ENCODE measurements at regions not wholly inside any gene's neighbourhood (a gene's known extent, or its start where the extent isn't known, plus 50 kb on each side); places are given as distances from the start of the nearest gene placed in this dataset.
"Not testable (repeated sequence)": the region's sequence is repeated elsewhere in the genome, so short reads cannot be mapped to it uniquely, and the experiment has no call there.

- Mint-ChIP-seq H3K4me1 (no peaks in the 10 kb centered on the region), H3K9me3 (peaks cover 8% of the 10 kb centered on the region), H3K27me3 (ENCODE audit: low read depth) (peaks cover 59% of the 10 kb centered on the region), H3K4me3 (no peak overlapping the region), H3K27ac (ENCODE audit: unreplicated experiment) (no peak overlapping the region), H3K36me3 (ENCODE audit: low read depth) (no peaks in the 10 kb centered on the region)
- no peak for DNase-seq (ENCODE audit: low read depth, low spot score)
- TF ChIP-seq CTCF (conservative IDR thresholded peaks at IDR 0.05), result no peak
These were observed 51.9 kb upstream of the TCERG1L start for GRCh38 chr10:131363416-131363815.

DNA sequence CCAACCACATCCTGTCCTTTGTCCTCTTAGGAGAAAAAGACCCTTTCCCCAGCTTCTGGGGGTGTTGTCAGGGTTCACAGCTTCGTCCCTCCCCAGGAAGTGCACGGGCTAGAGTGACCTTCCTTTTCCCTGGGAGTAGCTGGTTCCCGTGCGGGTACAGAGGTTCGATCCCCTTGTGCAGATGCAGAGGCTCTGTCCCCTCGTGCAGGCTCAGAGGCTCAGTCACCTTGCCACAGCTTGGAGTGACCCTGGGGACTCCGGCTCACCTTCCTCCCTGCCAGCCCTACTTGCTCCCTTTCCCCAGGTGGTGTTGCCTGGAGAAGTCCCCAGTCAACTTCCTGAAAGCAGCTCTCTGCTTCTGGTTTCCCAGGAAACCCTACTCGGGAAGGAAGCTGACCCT lies 60.0 kb upstream of the TCERG1L start:
- no peak overlapping the region for H3K27ac Mint-ChIP-seq (ENCODE audit: unreplicated experiment)
- no peak for TF ChIP-seq CTCF (conservative IDR thresholded peaks at IDR 0.05)
- no peak overlapping the region for H3K4me3 Mint-ChIP-seq
- no peak for DNase-seq (ENCODE audit: low read depth, low spot score)
- H3K27me3 Mint-ChIP-seq (ENCODE audit: low read depth), result peaks cover 33% of the 10 kb centered on the region
- no peaks in the 10 kb centered on the region for H3K36me3 Mint-ChIP-seq (ENCODE audit: low read depth)
- peaks cover 12% of the 10 kb centered on the region for H3K9me3 Mint-ChIP-seq
- H3K4me1 Mint-ChIP-seq, result no peaks in the 10 kb centered on the region

DNA sequence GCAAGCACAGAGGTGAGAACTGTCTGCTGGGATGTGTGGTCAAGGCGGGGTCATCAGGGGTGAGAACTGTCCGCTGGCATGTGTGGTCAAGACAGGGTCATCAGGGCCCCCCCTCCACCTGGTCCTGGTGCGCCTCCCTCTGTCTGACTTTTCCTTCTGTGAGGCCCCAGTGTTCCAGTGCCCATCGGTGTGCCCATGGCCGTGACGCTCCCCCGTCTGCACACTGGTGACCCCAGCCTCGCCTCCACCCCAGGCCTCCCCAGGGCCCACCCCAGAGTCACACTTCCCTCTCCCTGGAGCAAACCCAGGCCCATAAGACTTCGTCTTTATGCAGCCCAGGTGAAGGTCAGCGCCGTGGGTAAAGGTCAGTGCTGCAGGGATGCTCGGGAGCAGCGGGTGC lies 70.1 kb upstream of the TCERG1L start:
- Mint-ChIP-seq H3K27ac (ENCODE audit: unreplicated experiment) (no peak overlapping the region), H3K36me3 (ENCODE audit: low read depth) (no peaks in the 10 kb centered on the region), H3K4me3 (no peak overlapping the region), H3K27me3 (ENCODE audit: low read depth) (peaks cover 29% of the 10 kb centered on the region), H3K9me3 (peaks cover under 1% of the 10 kb centered on the region), H3K4me1 (no peaks in the 10 kb centered on the region)
- DNase-seq (ENCODE audit: low read depth, low spot score), result no peak
- no peak for TF ChIP-seq CTCF (conservative IDR thresholded peaks at IDR 0.05)

- H3K4me3 Mint-ChIP-seq; H3K27ac Mint-ChIP-seq (ENCODE audit: unreplicated experiment); H3K36me3 Mint-ChIP-seq (ENCODE audit: low read depth); H3K4me1 Mint-ChIP-seq; DNase-seq (ENCODE audit: low read depth, low spot score); H3K9me3 Mint-ChIP-seq: not testable (repeated sequence)
- peaks cover 47% of the 10 kb centered on the region for H3K27me3 Mint-ChIP-seq (ENCODE audit: low read depth)
These were observed 73.8 kb upstream of the TCERG1L start for GRCh38 chr10:131385161-131385872.

DNA sequence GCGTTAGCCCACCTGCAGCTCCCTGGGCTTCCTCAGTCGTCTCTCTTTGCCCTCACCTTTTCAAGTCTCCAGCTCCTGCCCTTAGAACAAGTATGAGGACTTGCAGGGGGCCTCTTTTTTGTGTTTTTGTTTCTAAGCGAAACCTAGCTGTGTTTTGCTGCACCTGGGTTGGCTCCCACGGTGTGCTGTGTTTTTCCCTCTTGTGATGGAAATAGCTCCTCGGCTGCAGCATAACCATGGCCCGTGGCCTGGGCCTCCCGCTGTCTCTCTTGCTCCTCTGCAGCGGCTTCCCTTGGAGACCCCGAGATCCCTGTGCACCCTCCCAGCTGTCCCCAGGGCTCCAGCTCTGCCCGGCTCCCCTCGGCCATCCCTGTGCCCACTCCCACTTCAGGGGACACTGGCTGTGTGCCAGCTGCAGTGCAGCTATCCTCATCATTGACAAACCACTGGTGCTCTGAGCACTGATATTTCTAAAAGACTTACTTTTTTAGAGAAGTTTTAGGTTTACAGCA lies 75.6 kb upstream of the TCERG1L start:
- Mint-ChIP-seq H3K4me1 (no peaks in the 10 kb centered on the region), H3K27ac (ENCODE audit: unreplicated experiment) (no peak overlapping the region), H3K36me3 (ENCODE audit: low read depth) (no peaks in the 10 kb centered on the region), H3K9me3 (no peaks in the 10 kb centered on the region), H3K4me3 (no peak overlapping the region), H3K27me3 (ENCODE audit: low read depth) (peaks cover 51% of the 10 kb centered on the region)
- no peak for DNase-seq (ENCODE audit: low read depth, low spot score)
- no peak for TF ChIP-seq CTCF (conservative IDR thresholded peaks at IDR 0.05)

GRCh38 chr10:131391936-131392335 lies 80.4 kb upstream of the TCERG1L start:
- no peaks in the 10 kb centered on the region for H3K4me1 Mint-ChIP-seq
- no peak for DNase-seq (ENCODE audit: low read depth, low spot score)
- no peak overlapping the region for H3K27ac Mint-ChIP-seq (ENCODE audit: unreplicated experiment)
- H3K4me3 Mint-ChIP-seq, result no peak overlapping the region
- H3K9me3 Mint-ChIP-seq, result no peaks in the 10 kb centered on the region
- TF ChIP-seq CTCF (conservative IDR thresholded peaks at IDR 0.05), result no peak
- peaks cover 26% of the 10 kb centered on the region for H3K27me3 Mint-ChIP-seq (ENCODE audit: low read depth)
- no peaks in the 10 kb centered on the region for H3K36me3 Mint-ChIP-seq (ENCODE audit: low read depth)

Data from neural crest cell (in vitro differentiated cells).